SK-N-SH (cell line): ENCODE measurements at regions not wholly inside any gene's neighbourhood (a gene's known extent, or its start where the extent isn't known, plus 50 kb on each side); places are given as distances from the start of the nearest gene placed in this dataset.

ENCODE experiments used
- CTCF ChIA-PET: fragments of 300-600, 350-600 bp; formaldehyde crosslinking; extraction: SDS; loops from one replicate; lab custom pipeline; 2021; lab: Yijun Ruan, JAX
- POLR2A ChIA-PET: fragments of 350-600 bp; sonication (Branson Sonifier 250); formaldehyde crosslinking; extraction: SDS; loops from one replicate; lab custom pipeline; 2020; ENCODE audit warnings: antibody characterized with exemption, inconsistent platforms; lab: Yijun Ruan, JAX
- DNase-seq: peaks from one replicate; pipeline ENCODE4 v3.0.0; 2012
- H2AFZ ChIP-seq: fragments of 200-600 bp; sonication (generic); 2 replicates; pipeline ENCODE4 v1.8.1; 2016; ENCODE audit warnings: antibody characterized with exemption, mild to moderate bottlenecking, low read depth
- H3F3A ChIP-seq: fragments of 200-600 bp; sonication (generic); replicated peaks from 2 replicates; pipeline ENCODE3; 2016; ENCODE audit warnings: antibody characterized with exemption, mild to moderate bottlenecking; ENCODE audit not compliant: insufficient read depth
- H3K27ac ChIP-seq, 2 experiments: fragments of 200-500 bp in 1 of 2; fragments of 200-600 bp in 1 of 2; sonication (Bioruptor generic) in 1 of 2; sonication (generic), shearing (Covaris generic) in 1 of 2; 2 replicates each; pipeline versions ENCODE4 v1.5.1 to v1.6.1; 2014 to 2016; ENCODE audit warnings: low read depth in 2 of 2, inconsistent platforms in 1 of 2, low read length in 1 of 2, mild to moderate bottlenecking in 1 of 2, mixed read lengths in 1 of 2
- H3K27me3 ChIP-seq: fragments of 200-600 bp; sonication (generic), shearing (Covaris generic); 2 replicates; pipeline ENCODE4 v1.6.1; 2016; ENCODE audit warnings: mixed run types; ENCODE audit not compliant: insufficient read depth
- H3K36me3 ChIP-seq, 2 experiments: fragments of 200-500 bp in 1 of 2; fragments of 200-600 bp in 1 of 2; sonication (Bioruptor generic) in 1 of 2; sonication (generic) in 1 of 2; replicated peaks in 1 of 2; 2 replicates each; pipeline versions ENCODE3 to v1.5.1; 2014 to 2016; ENCODE audit warnings: low read length in 1 of 2, mild to moderate bottlenecking in 1 of 2; ENCODE audit not compliant: insufficient read depth in 2 of 2, control insufficient read depth in 1 of 2
- H3K4me1 ChIP-seq, 2 experiments: fragments of 200-500 bp in 1 of 2; fragments of 200-600 bp in 1 of 2; sonication (Bioruptor generic) in 1 of 2; sonication (generic), shearing (Covaris generic) in 1 of 2; 2 replicates each; pipeline versions ENCODE4 v1.5.1 to v1.6.1; 2014 to 2016; ENCODE audit warnings: low read depth in 1 of 2, low read length in 1 of 2, mixed run types in 1 of 2; ENCODE audit not compliant: insufficient read depth in 2 of 2, control insufficient read depth in 1 of 2
- H3K4me2 ChIP-seq: fragments of 200-600 bp; sonication (generic), shearing (Covaris generic); 2 replicates; pipeline ENCODE4 v1.6.1; 2017; ENCODE audit warnings: mixed run types
- H3K4me3 ChIP-seq, 2 experiments: fragments of 200-500 bp in 1 of 2; fragments of 200-600 bp in 1 of 2; sonication (Bioruptor generic) in 1 of 2; sonication (generic), shearing (Covaris generic) in 1 of 2; 2 replicates each; pipeline versions ENCODE4 v1.5.1 to v1.8.1; 2014 to 2016; ENCODE audit warnings: low read depth in 2 of 2, inconsistent platforms in 1 of 2, low read length in 1 of 2, mild to moderate bottlenecking in 1 of 2, mixed read lengths in 1 of 2, moderate library complexity in 1 of 2
- H3K79me2 ChIP-seq: fragments of 200-600 bp; sonication (generic); 2 replicates; pipeline ENCODE4 v1.8.1; 2017; ENCODE audit warnings: mild to moderate bottlenecking; ENCODE audit not compliant: insufficient read depth
- H3K9ac ChIP-seq: fragments of 200-600 bp; sonication (generic); 2 replicates; pipeline ENCODE4 v1.6.1; 2017; ENCODE audit warnings: mixed run types
- H3K9me2 ChIP-seq: fragments of 200-600 bp; sonication (generic); 2 replicates; pipeline ENCODE4 v1.6.1; 2017; ENCODE audit warnings: mixed run types
- H3K9me3 ChIP-seq: fragments of 200-600 bp; sonication (generic); 2 replicates; pipeline ENCODE4 v1.6.1; 2017; ENCODE audit warnings: mixed run types, mild to moderate bottlenecking, moderate library complexity
- H4K20me1 ChIP-seq: fragments of 200-600 bp; sonication (generic); 2 replicates; pipeline ENCODE4 v1.6.1; 2017; ENCODE audit warnings: mild to moderate bottlenecking, mixed run types; ENCODE audit not compliant: insufficient read depth
- CTCF ChIP-seq: fragments of 200-600 bp; sonication (generic); IDR thresholded peaks from 2 replicates; pipeline ENCODE4 v1.6.1; 2017; ENCODE audit warnings: antibody characterized with exemption, mild to moderate bottlenecking, moderate library complexity
- FOSL2 ChIP-seq: IDR thresholded peaks from 2 replicates; pipeline ENCODE4 v1.4.0; 2012; ENCODE audit warnings: low read depth, mild to moderate bottlenecking, moderate library complexity, borderline replicate concordance
- GABPA ChIP-seq: IDR thresholded peaks from 2 replicates; pipeline ENCODE4 v1.4.0; 2012; ENCODE audit warnings: low read depth, mild to moderate bottlenecking
- MAX ChIP-seq: IDR thresholded peaks from 2 replicates; pipeline ENCODE4 v1.4.0; 2012; ENCODE audit warnings: low read depth
- NFIC ChIP-seq: IDR thresholded peaks from 2 replicates; pipeline ENCODE4 v1.4.0; 2012; ENCODE audit warnings: borderline replicate concordance
- RAD21 ChIP-seq: IDR thresholded peaks from 2 replicates; pipeline ENCODE4 v1.6.1; 2012; ENCODE audit warnings: mild to moderate bottlenecking, low read length
- RFX5 ChIP-seq: IDR thresholded peaks from 2 replicates; pipeline ENCODE4 v1.6.1; 2012; ENCODE audit warnings: mild to moderate bottlenecking, improper control_type of control experiment, low read length
- TAF1 ChIP-seq: IDR thresholded peaks from 2 replicates; pipeline ENCODE4 v1.6.1; 2012; ENCODE audit warnings: low read depth, mild to moderate bottlenecking, low read length, moderate library complexity, borderline replicate concordance
- ZBTB33 ChIP-seq: IDR thresholded peaks from 2 replicates; pipeline ENCODE4 v1.4.0; 2012; ENCODE audit warnings: low read depth, borderline replicate concordance
- WGBS: methylation state at CpG from one replicate; pipeline ENCODE4 v1.1.6; 2017; ENCODE audit warnings: low lambda C conversion rate; 5-methylcytosine and 5-hydroxymethylcytosine counted together

GRCh38 chr14:22002860-22003284 lies 329.3 kb upstream of the OR4E1 start:
- Histone ChIP-seq H3K4me1 (no peaks in the 10 kb centered on the region), H3K4me3 (no peak overlapping the region), H3K36me3 (no peaks in the 10 kb centered on the region), H2AFZ (0 out of 2 replicates have a peak overlapping the region, but pooled peaks have one; percentile 56), H3K4me2 (no peak overlapping the region), H4K20me1 (no peaks in the 10 kb centered on the region), H3K27me3 (no peaks in the 10 kb centered on the region), H3K9me3 (no peaks in the 10 kb centered on the region), H3F3A (no peaks in the 10 kb centered on the region), H3K79me2 (no peaks in the 10 kb centered on the region), H3K27ac (no peak overlapping the region), H3K9ac (no peak overlapping the region), H3K9me2 (no peaks in the 10 kb centered on the region)
- WGBS = 3% methylated on average over 10 of the region's 10 CpGs
- peak; percentile 54 for TF ChIP-seq CTCF
- no peak for TF ChIP-seq RAD21
- no peak for TF ChIP-seq MAX
- TF ChIP-seq FOSL2 = no peak
- TF ChIP-seq GABPA = no peak
- no peak for TF ChIP-seq RFX5
- no peak for TF ChIP-seq NFIC
- no peak for TF ChIP-seq ZBTB33
- DNase-seq = no peak
- ChIA-PET CTCF (interaction anchor here (0.9 to 2.8 kb wide), 3 partner anchors 25 to 110 kb away, joined by 3 to 16 read pairs (median 3); no protein-coding TSS in a partner anchor), POLR2A (no interaction called here)

DNA sequence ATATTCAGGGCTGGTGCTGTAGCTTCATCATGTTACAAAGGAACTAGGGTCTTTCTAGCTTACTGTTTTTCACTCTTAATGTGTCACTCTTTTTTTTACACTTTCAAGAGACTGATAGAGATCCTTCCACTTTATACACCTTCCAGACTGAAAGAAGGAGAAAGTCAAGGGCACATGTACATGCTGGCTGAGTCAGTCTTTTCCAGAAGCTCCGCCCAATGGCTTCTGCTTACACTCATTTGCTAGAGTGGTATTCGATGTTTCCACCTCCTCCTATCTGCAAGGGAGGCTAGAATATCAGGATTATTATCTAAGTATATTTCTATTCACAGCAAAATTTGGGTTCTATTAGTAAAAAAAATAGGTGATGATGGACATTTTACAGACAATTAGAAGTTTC lies 325.8 kb upstream of the OR4E1 start:
- Histone ChIP-seq H3K27ac (no peak overlapping the region), H3K79me2 (no peaks in the 10 kb centered on the region), H3K4me3 (no peak overlapping the region), H4K20me1 (no peaks in the 10 kb centered on the region)
- POLR2A ChIA-PET = no interaction called here
- no peak for DNase-seq
- no peak for TF ChIP-seq TAF1
- TF ChIP-seq, all 33 proteins: peak for 0
- Histone ChIP-seq H3K36me3 (no peaks in the 10 kb centered on the region), H3K9ac (no peak overlapping the region), H3K27me3 (no peaks in the 10 kb centered on the region), H3K4me2 (no peak overlapping the region), H3K4me1 (no peaks in the 10 kb centered on the region), H3K9me3 (no peaks in the 10 kb centered on the region), H3K9me2 (no peaks in the 10 kb centered on the region), H2AFZ (no peak overlapping the region), H3F3A (no peaks in the 10 kb centered on the region)
- CTCF ChIA-PET = interaction anchor here (1.2 to 1.6 kb wide), 4 partner anchors 10 to 288 kb away, joined by 3 to 10 read pairs (median 4); no protein-coding TSS in a partner anchor
- 17% methylated on average over 2 of the region's 2 CpGs for WGBS
